Fibroblast of upper back skin (primary cell): ENCODE measurements at regions not wholly inside any gene's neighbourhood (a gene's known extent, or its start where the extent isn't known, plus 50 kb on each side); places are given as distances from the start of the nearest gene placed in this dataset.

ENCODE experiments used
- DNase-seq: peaks from one replicate; pipeline ENCODE4 v3.0.0-alpha.2; 2013

GRCh38 chr2:121082191-121082590 lies 202.8 kb downstream of the TFCP2L1 start:
- no peak for DNase-seq

GRCh38 chr2:121084130-121084680 lies 200.8 kb downstream of the TFCP2L1 start:
- no peak for DNase-seq

GRCh38 chr2:121085801-121086200 lies 199.2 kb downstream of the TFCP2L1 start:
- no peak for DNase-seq

GRCh38 chr2:121086450-121086849 lies 198.6 kb downstream of the TFCP2L1 start:
- no peak for DNase-seq

GRCh38 chr2:121087117-121087516 lies 197.9 kb downstream of the TFCP2L1 start:
- no peak for DNase-seq

- DNase-seq = peak; percentile 75
These were observed 196.5 kb downstream of the TFCP2L1 start for GRCh38 chr2:121088251-121089165.

- no peak for DNase-seq
These were observed 195.9 kb downstream of the TFCP2L1 start for GRCh38 chr2:121089166-121089510.

GRCh38 chr2:121090088-121090715 lies 194.8 kb downstream of the TFCP2L1 start:
- no peak for DNase-seq

- no peak for DNase-seq
These were observed 192.9 kb downstream of the TFCP2L1 start for GRCh38 chr2:121092095-121092494.

- peak; percentile 50 for DNase-seq
These were observed 191.3 kb downstream of the TFCP2L1 start for GRCh38 chr2:121093692-121094091.

- peak; percentile 63 for DNase-seq
These were observed 190.9 kb downstream of the TFCP2L1 start for GRCh38 chr2:121094101-121094500.

GRCh38 chr2:121094845-121095244 lies 190.2 kb downstream of the TFCP2L1 start:
- no peak for DNase-seq

GRCh38 chr2:121095257-121096080 lies 189.5 kb downstream of the TFCP2L1 start:
- DNase-seq = peak; percentile 54

GRCh38 chr2:121096611-121097010 lies 188.4 kb downstream of the TFCP2L1 start:
- no peak for DNase-seq

GRCh38 chr2:121098556-121098955 lies 186.4 kb downstream of the TFCP2L1 start:
- DNase-seq = no peak

GRCh38 chr2:121099329-121100290 lies 185.4 kb downstream of the TFCP2L1 start:
- no peak for DNase-seq

- no peak for DNase-seq
These were observed 183.8 kb downstream of the TFCP2L1 start for GRCh38 chr2:121101093-121101715.

- no peak for DNase-seq
These were observed 182.1 kb downstream of the TFCP2L1 start for GRCh38 chr2:121102941-121103340.

- no peak for DNase-seq
These were observed 181.0 kb downstream of the TFCP2L1 start for GRCh38 chr2:121103960-121104359.

GRCh38 chr2:121104721-121105141 lies 180.3 kb downstream of the TFCP2L1 start:
- no peak for DNase-seq

- no peak for DNase-seq
These were observed 174.1 kb downstream of the TFCP2L1 start for GRCh38 chr2:121110924-121111323.
